DND-41 (cell line): ENCODE measurements at regions not wholly inside any gene's neighbourhood (a gene's known extent, or its start where the extent isn't known, plus 50 kb on each side); places are given as distances from the start of the nearest gene placed in this dataset.

ENCODE experiments used
- CTCF ChIP-seq: IDR thresholded peaks from 2 replicates; pipeline ENCODE4 v1.5.1; 2012; ENCODE audit warnings: borderline replicate concordance, low read length, moderate library complexity, mild to moderate bottlenecking; ENCODE audit not compliant: poor library complexity, severe bottlenecking; ENCODE audit errors: extremely low read depth
- EZH2 ChIP-seq: IDR thresholded peaks from 3 replicates; pipeline ENCODE4 v1.6.1; 2012; ENCODE audit warnings: borderline replicate concordance, low read depth, mild to moderate bottlenecking, moderate library complexity, low read length, inconsistent platforms; ENCODE audit not compliant: severe bottlenecking

- no peak for TF ChIP-seq CTCF
- no peak for TF ChIP-seq EZH2
Measured at GRCh38 chr16:66070140-66070917, 296.2 kb upstream of the CDH5 start.
